ENCODE measurements at regions not wholly inside any gene's neighbourhood (a gene's known extent, or its start where the extent isn't known, plus 50 kb on each side); places are given as distances from the start of the nearest gene placed in this dataset.

DNA sequence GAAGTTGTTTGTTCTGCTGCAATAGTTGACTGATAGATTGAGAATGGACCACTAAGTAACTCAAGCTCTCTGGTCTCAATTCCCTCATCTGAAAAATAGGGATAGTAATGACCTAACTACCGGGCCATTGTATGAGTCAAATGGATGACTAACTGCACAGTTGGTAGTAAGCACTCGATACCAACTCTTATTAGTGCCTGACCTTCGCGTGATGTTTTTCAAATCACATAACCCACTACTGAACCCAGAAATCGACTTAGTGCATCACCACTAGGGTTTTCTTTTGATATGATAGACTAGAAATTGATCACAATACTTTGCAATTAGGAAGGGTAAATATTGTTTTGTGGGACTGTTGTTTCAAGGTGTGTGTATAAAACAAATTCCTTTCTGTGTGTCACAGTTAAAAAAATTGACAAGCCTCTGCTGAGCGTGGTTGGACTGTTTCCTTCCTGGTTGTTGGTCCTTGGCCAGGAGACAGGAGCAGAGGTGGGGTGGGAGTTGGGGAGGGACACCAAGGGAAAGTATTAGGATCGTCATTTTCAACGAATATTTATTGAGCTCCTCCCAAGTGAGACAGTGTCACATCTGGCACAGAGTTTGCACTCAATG lies 54.0 kb upstream of the LRP8 start:
- TF ChIP-seq, protein P1, sequence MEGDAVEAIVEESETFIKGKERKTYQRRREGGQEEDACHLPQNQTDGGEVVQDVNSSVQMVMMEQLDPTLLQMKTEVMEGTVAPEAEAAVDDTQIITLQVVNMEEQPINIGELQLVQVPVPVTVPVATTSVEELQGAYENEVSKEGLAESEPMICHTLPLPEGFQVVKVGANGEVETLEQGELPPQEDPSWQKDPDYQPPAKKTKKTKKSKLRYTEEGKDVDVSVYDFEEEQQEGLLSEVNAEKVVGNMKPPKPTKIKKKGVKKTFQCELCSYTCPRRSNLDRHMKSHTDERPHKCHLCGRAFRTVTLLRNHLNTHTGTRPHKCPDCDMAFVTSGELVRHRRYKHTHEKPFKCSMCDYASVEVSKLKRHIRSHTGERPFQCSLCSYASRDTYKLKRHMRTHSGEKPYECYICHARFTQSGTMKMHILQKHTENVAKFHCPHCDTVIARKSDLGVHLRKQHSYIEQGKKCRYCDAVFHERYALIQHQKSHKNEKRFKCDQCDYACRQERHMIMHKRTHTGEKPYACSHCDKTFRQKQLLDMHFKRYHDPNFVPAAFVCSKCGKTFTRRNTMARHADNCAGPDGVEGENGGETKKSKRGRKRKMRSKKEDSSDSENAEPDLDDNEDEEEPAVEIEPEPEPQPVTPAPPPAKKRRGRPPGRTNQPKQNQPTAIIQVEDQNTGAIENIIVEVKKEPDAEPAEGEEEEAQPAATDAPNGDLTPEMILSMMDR (IDR thresholded peaks at IDR 0.05) = no peak
- no peak for TF ChIP-seq POLR2A (IDR thresholded peaks at IDR 0.05)

Measured in adrenal gland (tissue), 5 donors.